ENCODE measurements at regions not wholly inside any gene's neighbourhood (a gene's known extent, or its start where the extent isn't known, plus 50 kb on each side); places are given as distances from the start of the nearest gene placed in this dataset.
A peak's percentile ranks its signal among the peaks of the same experiment; 100 is the strongest.

DNA sequence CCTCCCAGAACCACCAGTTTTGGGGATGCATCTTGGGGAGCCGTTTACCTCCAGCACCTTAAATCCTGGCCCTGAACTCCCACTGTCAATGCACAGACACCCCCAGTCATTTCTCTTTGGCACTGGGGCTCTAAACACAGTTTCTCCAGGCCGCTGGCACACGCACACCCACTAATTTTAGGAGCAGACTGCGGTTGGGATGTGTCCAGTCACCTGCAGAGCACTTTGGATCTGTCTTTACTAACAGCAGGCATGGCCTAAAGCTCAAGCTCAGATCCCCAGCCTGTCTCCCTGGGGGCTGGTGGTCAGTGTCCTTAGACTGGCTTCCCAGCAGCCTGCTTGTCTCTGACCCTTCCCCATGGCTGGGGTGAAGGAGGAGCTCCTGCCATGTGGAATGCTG lies 49.9 kb downstream of the SYNE3 start:
- in situ Hi-C loops (cut with HindIII; ENCODE audit: low pct_unique_long_range_greater_than_20kb, low sequenced_read_pairs) = no loop called here
- no peak for DNase-seq (ENCODE audit: low read depth)

DNA sequence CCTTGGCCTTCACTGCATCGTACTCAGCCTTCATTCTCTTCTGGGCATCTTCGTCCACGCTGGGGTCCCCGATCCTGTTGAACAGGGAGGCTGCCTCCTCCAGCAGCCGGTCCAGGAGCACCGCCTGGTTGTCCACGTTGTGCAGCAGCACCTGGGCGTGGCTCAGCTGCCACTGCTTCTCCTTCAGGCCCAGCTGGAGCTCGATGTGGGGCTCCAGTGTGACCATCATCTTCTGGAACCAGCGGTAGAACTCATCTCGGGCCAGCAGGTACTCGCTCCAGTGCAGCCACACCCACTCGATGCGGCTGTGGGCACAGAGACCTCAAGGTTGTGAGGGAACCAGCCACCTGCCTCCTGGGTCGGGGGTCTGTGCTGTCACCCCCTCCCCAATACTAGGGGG lies 50.5 kb downstream of the SYNE3 start:
- in situ Hi-C loops (cut with HindIII; ENCODE audit: low pct_unique_long_range_greater_than_20kb, low sequenced_read_pairs) = no loop called here
- no peak for DNase-seq (ENCODE audit: low read depth)

DNA sequence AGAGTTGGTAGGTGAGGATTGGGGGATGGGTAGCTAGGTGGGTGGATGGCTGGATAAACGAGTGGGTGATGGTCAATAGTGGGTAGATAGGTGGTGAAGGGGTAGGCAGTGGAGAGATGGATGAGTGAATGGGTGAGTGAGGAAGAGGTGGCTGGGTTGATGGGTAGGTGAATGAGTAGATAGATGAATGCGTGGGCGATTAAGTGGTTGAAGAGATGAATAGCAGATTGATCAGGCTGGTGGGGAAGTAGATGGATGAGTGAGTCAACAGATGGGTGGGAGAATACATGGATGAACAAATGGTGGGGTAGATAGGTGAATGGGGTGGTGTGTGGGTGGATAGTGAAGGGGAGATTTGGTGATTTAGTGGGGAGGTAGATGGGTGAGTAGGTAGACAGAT lies 51.1 kb downstream of the SYNE3 start:
- in situ Hi-C loops (cut with HindIII; ENCODE audit: low pct_unique_long_range_greater_than_20kb, low sequenced_read_pairs) = no loop called here
- DNase-seq (ENCODE audit: low read depth) = no peak

- no peak for DNase-seq (ENCODE audit: low read depth)
- in situ Hi-C loops (cut with HindIII; ENCODE audit: low pct_unique_long_range_greater_than_20kb, low sequenced_read_pairs) = no loop called here
Measured at GRCh38 chr14:95464514-95464913, 51.9 kb downstream of the SYNE3 start.

DNA sequence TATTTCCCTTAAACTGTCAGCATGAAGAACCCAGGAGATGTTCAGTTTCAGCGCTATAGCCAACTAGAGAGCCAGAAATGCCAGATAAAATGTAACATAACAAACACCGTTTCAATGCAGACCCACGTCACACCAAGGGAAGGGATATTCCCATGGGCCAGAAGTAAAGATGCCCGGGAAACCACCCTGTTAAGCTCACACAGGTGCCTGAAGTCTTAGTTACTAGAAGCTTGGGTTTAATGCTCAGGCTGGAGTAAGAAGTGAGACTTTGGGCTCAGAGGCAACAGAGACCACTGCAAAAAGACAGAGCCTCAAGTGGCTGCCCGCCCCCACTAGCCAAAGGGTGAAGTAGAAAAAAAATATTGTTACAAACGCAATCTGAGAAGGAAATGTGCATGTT lies 52.3 kb downstream of the SYNE3 start:
- DNase-seq (ENCODE audit: low read depth) = no peak
- in situ Hi-C loops (cut with HindIII; ENCODE audit: low pct_unique_long_range_greater_than_20kb, low sequenced_read_pairs) = no loop called here

DNA sequence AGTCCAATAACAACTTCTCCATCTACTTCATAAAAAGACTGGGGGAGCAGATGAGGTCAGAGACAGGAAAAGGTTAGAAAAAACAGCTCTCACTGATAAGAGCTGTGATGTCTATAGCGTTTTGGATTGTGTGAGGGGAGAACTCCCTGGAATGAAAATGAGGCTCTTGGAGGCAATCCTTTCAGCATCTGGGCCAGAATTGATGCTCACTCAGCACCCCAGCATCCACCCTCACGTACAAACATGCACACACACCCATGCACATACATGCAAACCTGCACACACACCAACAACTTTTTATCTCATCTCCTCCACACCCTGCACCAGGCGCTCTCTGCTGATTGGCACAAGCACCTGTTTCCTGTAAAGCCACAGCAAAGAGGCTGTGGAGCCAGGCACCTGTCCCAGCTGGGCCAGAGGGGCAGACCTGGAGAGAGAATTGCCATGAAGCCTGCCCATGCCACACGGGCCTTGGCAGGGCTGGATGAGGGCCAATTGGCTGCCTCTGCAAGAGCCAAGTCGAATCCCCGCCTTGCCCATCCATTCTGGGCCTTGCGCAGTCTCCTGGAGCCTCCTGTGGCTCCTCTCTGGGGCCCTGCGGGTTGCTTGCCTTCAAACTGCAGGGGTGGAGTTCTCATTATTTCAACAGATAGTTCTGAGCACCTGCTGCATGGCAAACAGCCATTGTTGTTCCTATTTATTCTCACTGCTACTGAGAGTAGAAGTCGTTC lies 53.1 kb downstream of the SYNE3 start:
- no peak for DNase-seq (ENCODE audit: low read depth)
- in situ Hi-C loops (cut with HindIII; ENCODE audit: low pct_unique_long_range_greater_than_20kb, low sequenced_read_pairs) = no loop called here

- in situ Hi-C loops (cut with HindIII; ENCODE audit: low pct_unique_long_range_greater_than_20kb, low sequenced_read_pairs) = no loop called here
- no peak for DNase-seq (ENCODE audit: low read depth)
Measured at GRCh38 chr14:95462491-95462890, 54.0 kb downstream of the SYNE3 start.

DNA sequence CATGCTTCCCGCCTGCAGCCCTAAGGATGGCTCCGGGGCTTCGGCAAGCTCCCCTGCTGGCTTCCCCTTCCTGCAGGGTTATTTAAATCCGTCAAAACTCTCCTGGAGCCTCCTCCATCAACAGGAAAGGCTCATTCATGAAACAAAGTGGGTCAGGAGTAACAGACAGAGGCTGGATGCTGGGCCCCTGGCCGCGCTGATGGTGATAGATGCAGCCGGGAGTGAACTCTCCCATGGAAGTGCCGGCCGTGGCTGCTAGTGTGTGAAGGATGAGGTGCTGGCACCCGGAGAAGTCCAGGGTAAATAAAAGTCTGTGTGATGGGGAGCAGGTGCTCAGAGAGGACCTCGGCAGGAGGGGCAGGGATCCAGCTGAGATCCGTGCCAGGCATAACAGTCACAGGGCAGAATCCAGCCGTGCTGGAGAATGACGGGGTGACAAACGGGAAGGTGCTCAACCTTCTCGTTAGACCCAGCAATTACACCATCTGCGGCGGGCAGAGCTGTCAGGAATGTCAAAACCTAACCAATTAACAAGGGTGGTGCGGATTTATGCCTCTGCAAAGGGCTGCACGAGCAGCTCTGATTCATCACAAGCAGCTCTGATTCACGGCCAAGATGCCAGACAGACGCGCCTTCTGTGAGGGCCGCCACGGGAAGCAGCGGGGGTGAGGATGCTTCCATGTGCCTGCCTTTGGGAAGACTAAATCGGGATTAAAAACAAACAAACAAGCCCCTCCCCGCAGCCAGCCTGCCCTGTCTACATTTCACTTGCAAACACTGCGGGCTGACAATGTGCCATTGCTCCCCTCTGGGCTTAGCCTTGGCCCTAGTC lies 55.6 kb downstream of the SYNE3 start:
- peak; percentile 72 for DNase-seq (ENCODE audit: low read depth)
- in situ Hi-C loops (cut with HindIII; ENCODE audit: low pct_unique_long_range_greater_than_20kb, low sequenced_read_pairs) = no loop called here

GRCh38 chr14:95458906-95459305 lies 57.5 kb downstream of the SYNE3 start:
- DNase-seq (ENCODE audit: low read depth) = no peak
- in situ Hi-C loops (cut with HindIII; ENCODE audit: low pct_unique_long_range_greater_than_20kb, low sequenced_read_pairs) = no loop called here

GRCh38 chr14:95458459-95458858 lies 58.0 kb downstream of the SYNE3 start:
- DNase-seq (ENCODE audit: low read depth) = no peak
- in situ Hi-C loops (cut with HindIII; ENCODE audit: low pct_unique_long_range_greater_than_20kb, low sequenced_read_pairs) = no loop called here

DNA sequence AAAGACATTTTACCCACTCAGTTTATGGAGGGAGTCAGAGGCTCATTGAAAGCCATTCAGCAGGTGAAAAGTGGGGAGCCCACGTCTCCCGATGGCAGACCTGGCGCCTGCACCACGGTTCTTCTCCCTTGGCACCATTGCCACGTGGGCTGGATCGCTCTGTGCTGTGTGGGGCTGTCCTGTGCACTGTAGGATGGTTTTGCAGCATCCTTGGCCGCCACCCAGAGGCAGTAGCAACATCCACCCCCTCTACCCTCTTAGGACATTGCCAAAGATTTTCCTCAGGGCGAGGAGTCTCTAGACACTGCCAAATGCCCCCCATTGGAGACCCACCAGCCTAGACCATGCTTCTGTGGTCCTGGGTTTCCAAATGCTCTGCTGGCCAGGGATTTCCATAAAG lies 60.2 kb downstream of the SYNE3 start:
- DNase-seq (ENCODE audit: low read depth) = no peak
- in situ Hi-C loops (cut with HindIII; ENCODE audit: low pct_unique_long_range_greater_than_20kb, low sequenced_read_pairs) = no loop called here

DNA sequence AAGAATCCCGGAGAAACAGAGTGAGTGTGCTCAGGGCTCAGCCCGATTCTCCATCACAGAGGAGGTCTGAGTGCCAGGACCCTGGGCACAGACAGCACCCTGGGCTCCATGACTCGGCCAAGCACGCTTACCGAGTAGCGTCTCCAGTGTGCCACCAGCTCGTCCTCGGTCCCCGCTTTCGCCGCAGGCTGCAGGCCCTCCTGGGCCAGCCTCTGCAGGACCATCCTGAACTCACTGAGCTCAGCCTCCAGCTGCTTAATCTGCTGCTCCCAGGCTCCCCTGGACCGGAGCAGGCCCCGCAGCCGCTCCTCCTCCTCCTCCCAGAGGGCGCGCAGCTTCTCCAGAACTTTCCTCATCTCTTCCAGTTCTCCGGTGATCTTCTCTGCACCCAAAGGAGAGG lies 61.2 kb downstream of the SYNE3 start:
- in situ Hi-C loops (cut with HindIII; ENCODE audit: low pct_unique_long_range_greater_than_20kb, low sequenced_read_pairs) = no loop called here
- DNase-seq (ENCODE audit: low read depth) = no peak

DNA sequence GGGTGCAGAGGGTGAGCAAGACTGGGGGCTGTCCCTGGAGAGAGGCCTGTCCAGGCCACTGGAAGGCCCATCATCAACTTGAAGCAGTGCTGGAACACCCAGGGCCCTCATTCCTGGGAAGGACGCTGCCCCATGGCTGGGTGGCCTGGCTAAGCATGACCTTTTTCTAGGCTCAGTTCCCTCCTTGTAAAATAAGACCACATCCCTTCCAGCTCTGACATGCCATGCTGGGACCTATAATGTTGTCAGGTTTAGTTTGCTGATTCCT lies 62.8 kb downstream of the SYNE3 start:
- in situ Hi-C loops (cut with HindIII; ENCODE audit: low pct_unique_long_range_greater_than_20kb, low sequenced_read_pairs) = no loop called here
- no peak for DNase-seq (ENCODE audit: low read depth)

DNA sequence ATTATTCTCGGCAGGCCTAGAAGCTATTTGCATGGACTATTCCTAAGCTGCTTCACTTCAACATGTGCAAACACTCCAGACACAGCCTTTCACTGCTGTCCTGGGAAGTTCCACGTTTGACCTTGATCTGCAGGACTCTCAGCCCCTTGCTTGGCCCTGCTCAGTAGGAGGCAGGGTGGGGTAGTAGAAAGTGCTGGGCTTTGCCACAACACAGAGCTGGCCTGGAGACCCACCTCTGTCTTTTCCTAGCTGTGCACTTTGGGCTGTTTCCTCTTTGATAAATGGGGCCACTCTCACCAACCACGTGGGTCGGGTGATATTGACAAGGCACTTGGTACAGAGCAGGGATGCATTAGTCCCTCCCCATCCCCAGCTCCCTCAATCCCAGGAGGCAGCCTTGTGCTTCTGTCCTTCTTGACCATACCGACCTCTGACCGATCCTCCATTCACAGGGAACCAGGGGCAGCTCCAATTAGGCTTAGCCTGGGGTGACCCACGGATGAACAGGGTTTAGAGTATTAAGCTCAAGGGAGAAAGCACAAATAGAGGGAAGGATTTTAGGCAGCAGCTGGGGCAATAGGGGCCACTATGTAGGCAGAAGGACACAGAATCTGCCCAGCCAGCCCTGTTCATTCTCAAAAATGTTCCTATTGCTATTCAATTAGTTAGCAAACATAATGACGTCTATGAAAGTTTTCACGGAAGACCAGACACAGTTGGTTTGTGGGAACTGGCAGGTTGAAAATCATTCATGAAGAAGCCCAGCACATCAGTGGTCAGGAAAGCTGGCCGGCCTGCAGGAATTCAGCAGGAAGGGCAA lies 63.3 kb downstream of the SYNE3 start:
- no peak for DNase-seq (ENCODE audit: low read depth)
- in situ Hi-C loops (cut with HindIII; ENCODE audit: low pct_unique_long_range_greater_than_20kb, low sequenced_read_pairs) = no loop called here

GRCh38 chr14:95452176-95452892 lies 64.1 kb downstream of the SYNE3 start:
- in situ Hi-C loops (cut with HindIII; ENCODE audit: low pct_unique_long_range_greater_than_20kb, low sequenced_read_pairs) = no loop called here
- DNase-seq (ENCODE audit: low read depth) = no peak

DNA sequence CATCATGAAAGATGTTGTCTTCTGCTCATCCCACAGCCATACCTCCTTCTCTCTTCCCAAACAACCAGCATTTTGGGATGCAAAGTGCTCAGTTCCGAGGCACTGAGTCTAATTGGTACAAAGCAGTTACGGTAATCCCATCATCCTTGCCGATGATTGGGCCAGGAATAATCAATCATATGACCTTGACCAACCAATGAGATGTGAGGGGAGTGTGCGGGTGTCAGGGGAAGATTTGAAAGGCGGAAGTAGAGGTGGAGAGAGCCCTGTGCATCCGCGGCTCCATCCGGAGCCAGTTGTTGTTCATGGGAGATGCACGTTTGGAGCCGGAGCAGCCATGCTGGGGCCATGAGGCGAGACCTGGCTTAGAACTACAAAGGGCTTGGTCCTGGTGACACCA lies 67.3 kb downstream of the SYNE3 start:
- DNase-seq (ENCODE audit: low read depth) = no peak
- in situ Hi-C loops (cut with HindIII; ENCODE audit: low pct_unique_long_range_greater_than_20kb, low sequenced_read_pairs) = no loop called here

DNA sequence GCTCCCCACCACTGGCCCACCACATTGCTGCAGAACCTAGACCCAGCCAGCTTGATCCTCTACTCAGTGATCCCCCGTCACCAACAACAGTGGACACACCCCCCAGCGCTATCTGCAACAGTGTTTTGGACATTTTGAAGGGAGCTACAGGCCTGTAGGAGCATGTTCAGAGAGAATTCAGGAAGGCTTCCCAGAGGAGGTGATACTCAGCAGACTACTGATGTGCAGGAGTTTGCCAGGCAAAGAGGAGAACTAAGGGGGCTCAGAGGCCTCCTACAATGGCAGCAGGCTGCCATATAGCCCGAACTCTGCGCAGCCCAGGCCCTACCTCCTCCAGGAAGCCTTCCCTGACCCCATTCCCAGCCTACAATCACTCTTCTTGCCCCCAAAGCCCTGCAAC lies 70.0 kb downstream of the SYNE3 start:
- in situ Hi-C loops (cut with HindIII; ENCODE audit: low pct_unique_long_range_greater_than_20kb, low sequenced_read_pairs) = no loop called here
- DNase-seq (ENCODE audit: low read depth) = no peak

GRCh38 chr14:95445676-95446075 lies 70.8 kb downstream of the SYNE3 start:
- no peak for DNase-seq (ENCODE audit: low read depth)
- in situ Hi-C loops (cut with HindIII; ENCODE audit: low pct_unique_long_range_greater_than_20kb, low sequenced_read_pairs) = no loop called here

- in situ Hi-C loops (cut with HindIII; ENCODE audit: low pct_unique_long_range_greater_than_20kb, low sequenced_read_pairs) = no loop called here
- no peak for DNase-seq (ENCODE audit: low read depth)
Measured at GRCh38 chr14:95445161-95445560, 71.3 kb downstream of the SYNE3 start.
